Hepatic stellate cell (primary cell): ENCODE measurements at regions not wholly inside any gene's neighbourhood (a gene's known extent, or its start where the extent isn't known, plus 50 kb on each side); places are given as distances from the start of the nearest gene placed in this dataset.

ENCODE experiments used
- DNase-seq: peaks from one replicate; pipeline ENCODE4 v3.0.0; 2011; ENCODE audit warnings: low spot score

DNA sequence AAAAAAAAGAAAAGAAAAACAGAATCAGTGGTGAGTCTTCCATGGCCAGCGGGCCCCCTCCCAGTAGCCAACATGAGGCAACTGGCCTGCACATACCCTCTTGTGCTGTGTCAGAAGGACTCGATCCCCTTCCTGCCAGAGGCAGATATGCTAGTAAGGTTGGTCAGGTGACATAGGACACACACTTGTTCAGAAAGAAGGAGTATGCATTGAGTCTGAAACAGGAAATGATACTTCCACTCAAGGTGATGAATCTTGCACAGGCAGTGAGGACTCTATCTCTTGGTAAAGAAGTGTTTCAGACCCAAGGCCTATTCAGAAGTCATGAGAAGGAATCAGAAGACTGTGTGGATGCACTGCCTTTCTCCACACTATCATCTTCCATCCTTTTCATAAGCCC is 269.7 kb upstream of the FAR2 start:
- no peak for DNase-seq

DNA sequence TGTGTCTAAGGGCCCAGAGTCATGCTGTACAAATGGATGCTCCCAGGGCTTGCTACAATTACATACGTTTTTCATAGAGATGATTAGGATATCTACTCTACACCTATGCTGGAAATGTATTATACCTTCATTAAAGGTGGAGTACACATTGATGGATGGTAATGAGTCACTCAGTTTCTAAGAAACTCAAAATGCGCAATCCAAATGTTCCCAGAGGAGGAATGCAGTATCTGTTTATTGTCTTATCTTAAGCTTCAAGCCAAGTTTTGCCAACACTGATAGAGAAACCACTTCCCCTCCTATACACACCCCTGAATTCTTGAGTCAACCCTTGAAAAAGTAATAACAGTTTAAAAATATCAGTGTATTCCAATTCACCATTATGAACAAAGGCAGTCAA is 266.6 kb upstream of the FAR2 start:
- no peak for DNase-seq

DNA sequence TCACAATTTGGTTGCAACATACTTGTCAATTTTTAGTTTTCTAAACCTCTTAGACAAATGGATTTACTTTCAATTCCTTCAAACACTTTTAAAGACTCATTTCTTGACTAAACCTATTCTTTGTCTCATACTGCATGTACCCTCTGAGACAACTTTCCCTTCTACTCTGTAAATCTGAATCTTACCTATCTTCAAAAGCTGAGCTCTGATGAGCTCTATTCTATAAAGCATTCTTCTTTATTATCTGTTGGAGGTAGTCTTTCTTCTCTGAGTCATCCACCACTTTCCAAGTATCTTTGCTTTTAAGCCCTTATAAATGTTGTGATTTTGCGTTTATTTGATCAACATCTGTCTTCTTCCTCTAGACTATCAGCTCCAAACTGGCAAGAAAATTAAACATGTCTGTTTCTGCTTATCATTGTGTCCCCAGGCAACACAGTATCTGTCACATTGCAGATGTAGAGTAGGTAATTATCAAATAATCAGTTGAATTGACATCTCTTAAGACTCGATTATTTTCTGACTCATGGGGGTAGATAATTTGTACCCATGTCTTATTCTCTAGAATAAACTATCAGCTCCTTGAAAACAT is 265.6 kb upstream of the FAR2 start:
- no peak for DNase-seq

DNA sequence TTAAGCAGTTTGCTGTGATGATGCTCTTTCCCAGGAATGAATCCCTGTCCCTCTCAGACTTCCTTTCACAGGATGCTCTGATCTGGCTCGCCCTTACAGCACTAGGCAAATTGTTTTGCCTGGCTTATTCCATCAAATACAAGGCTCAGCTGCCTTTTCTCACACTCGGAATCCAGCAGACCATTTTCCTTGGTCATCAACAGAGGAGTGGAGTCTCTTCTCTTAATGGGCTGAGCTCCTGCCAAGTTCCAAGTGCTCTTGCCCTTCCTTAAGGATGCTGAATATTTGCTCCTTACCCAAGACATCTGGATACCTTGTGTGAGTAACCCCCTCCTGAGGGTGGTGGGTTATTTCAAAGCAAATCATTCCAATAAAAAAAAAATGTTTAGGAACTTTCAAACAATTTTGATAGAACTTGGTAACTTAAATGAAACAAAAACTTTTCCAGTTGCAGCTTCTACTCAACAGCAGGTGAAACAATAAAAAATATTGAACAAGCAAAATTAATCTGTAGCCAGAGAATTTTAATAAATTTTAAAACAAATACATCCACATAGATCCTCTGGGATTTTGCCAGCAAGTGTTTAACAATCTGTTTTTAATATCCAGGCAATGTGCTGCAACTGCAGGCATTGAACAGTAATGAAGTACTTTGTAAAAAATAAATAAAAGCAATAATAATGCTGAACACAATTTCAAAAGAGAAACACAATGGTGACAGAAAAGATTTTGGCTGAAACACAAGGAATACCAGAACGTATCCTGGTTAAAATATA is 264.0 kb upstream of the FAR2 start:
- no peak for DNase-seq

DNA sequence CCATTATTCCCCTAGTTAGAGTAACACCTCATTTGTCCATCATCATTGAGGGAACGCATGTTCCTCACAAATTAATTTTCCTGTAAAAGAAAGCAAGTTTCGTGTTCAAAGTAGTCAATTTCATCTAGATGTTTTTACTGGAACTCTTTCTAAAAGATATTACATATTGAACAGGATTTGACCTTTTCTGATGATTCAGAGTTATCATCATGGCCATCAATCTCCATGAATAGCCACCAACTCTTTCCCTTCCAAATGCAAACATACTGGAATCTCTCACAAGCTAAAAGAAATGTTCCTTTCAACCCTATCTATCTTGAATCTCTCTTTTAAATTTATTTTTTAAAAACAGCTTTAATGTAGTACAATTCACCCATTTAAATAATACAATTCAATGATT is 263.1 kb upstream of the FAR2 start:
- DNase-seq, result no peak

DNA sequence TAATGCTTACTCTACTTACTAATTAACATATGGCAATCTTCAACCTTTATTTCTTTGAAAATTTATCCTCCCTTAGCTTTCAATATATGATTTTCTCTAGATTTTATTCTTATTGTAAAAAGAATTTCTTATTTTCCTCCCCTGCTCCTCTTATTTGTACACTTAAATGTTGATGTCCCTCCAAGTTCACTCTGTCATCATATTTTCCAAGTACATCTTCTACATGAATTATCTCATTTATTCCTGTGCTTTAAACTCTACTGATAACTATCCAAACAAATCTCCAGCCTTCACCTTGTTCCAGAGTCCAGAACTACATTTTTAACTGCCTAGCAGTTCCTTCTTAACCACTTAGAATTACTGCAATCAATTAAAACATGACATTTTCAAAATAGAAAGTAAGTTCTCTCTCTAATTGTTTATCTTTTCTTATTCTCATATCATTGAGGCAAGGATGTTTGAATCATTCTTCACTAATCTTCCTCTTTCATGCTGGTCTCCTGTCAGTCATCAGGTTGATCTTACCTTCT is 261.6 kb upstream of the FAR2 start:
- no peak for DNase-seq

DNA sequence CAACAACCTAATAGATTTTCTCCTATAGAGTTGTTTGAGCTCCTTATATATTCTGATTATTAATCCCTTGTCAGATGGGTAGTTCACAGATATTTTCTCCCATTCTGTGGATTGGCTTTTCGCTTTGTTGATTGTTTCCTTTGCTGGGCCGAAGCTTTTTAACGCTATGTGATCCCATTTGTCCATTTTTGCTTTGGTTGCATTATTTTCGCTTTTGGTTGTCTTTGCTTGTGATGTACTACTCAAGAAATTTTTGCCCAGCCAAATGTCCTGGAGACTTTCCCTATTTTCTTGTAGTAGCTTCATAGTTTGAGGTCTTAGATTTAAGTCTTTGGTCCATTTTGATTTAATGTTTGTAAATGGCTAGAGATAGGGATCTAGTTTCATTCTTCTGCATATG is 258.4 kb upstream of the FAR2 start:
- DNase-seq, result no peak

DNA sequence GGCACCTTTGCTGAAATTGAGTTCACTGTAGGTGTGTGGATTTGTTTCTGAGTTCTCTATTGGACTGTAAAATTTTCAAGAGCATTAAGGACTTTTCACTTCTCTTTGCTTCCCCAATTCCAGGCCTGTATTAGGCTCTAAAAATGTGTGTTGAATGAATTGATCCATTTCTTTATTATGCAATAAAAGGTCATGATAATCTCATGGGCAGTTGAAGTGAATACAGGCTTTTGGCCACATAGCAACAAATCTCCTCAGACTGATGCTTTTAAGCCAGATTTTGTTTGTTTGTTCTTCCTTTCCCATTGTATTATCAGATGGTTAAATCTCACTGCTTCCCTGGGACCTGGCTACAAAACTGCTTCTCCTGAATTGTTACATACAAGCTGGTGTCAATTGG is 258.0 kb upstream of the FAR2 start:
- no peak for DNase-seq

DNA sequence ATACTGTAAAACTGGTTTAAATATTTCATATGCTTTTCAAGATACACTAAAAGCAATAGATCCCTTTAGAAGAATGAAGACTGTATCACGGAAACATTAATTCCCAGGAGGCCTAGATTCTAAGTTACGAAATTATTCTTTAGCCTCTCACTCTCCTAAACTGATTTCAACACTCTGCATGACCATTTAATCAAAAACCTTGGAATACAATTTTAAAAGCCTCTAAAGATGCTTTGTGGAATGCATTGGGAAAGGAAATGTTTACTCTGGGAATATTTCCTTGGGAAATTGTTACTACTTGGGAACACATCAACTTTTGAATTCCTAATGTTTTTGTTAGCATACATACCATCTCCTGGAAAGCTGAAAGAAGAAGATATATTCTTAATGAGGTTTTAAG is 255.7 kb upstream of the FAR2 start:
- DNase-seq, result no peak

DNA sequence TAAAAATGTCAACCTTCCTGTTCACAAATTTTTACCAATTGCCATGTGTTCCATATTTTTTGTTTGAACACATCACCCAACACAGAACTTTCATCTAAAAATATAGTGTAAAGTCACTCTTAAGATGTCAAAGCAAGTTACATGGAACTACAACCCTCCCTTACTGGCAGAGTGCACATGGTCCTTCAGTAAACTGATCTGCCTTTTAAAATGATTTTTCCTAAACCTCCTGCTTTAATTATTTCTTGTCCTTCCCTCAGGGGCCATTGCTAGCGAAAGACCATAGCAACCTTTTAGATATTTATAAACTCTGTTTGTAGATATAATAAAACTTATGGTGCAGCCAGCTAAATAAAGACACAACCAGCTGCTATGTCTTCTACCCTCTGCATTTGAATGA is 255.2 kb upstream of the FAR2 start:
- DNase-seq, result no peak

DNA sequence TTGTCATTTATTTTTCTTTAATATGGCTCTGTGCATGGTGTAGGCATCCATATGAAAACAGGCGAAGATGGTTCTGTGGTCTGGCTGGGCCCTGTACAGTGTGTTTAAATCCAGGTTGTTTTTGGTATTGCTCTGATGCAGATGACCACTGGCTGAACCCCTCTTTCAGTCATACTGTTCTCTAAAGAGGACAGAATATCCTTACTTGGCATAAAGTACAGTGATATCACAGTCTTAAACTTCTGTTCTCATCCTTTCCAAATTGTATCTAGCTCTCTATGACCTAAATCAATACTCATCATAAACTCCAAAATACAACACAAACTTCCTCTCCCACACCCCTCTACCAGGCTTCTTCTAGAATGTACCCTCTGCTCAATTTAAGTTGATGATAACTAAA is 252.7 kb upstream of the FAR2 start:
- DNase-seq, result no peak

DNA sequence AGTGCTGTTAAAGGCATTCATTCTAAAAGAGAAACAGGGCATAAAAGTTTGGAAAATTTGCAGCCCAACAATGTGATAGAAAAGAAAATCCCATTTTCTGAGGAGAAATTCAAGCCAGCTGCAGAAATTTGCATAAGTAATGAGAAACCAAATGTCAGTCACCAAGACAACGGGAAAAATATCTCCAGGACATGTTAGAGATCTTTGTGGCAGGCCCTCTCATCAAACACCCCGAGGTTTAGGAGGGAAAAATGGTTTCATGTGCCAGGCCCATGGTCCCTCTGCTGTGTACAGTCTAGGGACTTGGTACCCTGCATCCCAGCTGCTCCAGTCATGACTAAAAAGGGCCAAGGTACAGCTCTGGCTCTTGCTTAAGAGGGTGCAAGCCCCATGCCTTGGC is 251.0 kb upstream of the FAR2 start:
- DNase-seq, result no peak

DNA sequence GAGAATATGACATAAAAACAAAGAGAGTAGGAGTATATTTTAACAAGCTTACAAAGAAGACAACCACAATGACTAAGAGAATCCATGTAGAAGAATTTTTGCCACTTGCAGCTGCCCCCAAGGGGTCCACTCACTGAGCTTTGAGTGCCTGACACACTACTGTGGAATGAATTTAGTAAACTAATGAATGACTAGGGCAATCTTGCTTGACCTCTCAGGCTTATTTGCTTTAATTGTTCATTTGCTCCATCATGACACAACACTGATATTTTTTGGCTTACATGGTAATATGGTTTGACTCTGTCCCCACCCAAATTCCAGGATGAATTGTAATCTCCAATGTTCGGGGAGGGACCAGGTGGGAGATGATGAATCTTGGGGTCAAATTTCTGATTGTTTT is 249.1 kb upstream of the FAR2 start:
- peak; percentile 43 for DNase-seq

DNA sequence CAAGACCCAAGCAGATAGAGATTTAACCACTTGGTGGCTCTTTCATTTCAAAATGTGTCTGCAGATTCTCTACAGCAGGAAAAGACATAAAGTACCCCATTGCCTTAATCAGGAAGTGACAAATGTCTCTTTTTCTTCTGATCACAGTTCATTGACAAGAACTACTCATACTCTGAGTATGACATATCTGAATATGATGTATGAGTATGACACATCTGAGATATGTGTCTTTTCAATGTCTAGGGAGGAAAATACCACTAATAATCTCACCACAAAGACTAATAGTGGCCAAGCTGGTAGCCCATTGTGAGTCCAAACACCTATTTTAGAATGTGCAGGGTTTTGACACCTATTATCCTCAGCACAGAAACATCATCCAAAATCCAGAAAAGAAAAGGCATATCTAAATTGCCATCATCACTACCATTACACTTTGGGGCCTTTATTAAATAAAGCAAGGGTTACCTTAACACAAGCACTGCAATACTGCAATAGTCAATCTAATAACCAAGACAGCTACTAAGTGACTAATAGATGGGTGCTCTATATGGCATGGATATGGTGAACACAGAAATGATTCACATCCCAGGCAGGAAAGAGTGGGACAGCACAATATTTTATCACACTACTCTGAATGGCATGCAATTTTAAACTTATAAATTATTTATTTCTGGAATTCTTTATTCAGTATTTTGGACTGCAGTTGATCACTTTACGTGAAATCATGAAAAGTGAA is 243.7 kb upstream of the FAR2 start:
- DNase-seq, result no peak

DNA sequence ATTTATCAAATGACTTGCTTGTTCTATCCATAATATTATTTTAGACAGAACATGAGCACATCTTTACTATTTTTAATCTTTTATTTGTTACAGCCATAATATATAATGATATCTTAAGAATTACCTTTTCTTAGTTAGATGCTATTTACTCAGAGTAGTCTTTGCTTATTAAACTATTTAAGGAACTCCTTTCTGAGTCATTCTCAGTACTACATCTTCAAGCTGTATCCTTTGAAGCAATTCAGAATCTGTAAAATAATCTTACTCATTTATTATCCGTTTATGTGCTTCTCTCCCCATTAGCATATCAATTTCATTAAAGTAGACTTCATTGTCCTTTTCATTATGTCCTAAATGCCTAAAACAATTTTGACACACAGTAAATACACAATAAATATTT is 240.4 kb upstream of the FAR2 start:
- DNase-seq, result no peak

DNA sequence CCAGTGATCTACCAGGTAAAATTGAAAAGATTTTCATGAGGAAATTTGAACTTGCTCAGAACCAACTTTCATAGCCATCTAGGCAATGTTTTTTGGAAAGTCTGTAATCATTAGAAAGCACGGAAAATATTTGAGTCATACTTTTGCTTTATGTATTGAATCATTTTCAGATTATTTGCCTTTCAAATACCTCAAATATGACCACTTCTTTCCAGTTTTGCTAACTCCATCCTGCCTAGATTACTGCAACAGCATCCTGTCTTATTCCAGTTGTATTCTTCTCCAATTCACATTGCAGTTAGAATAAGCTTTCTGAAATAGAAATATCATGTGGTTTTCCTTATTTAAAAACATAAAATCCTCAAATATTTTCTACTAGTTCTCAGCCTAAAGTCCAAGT is 239.8 kb upstream of the FAR2 start:
- DNase-seq, result no peak

DNA sequence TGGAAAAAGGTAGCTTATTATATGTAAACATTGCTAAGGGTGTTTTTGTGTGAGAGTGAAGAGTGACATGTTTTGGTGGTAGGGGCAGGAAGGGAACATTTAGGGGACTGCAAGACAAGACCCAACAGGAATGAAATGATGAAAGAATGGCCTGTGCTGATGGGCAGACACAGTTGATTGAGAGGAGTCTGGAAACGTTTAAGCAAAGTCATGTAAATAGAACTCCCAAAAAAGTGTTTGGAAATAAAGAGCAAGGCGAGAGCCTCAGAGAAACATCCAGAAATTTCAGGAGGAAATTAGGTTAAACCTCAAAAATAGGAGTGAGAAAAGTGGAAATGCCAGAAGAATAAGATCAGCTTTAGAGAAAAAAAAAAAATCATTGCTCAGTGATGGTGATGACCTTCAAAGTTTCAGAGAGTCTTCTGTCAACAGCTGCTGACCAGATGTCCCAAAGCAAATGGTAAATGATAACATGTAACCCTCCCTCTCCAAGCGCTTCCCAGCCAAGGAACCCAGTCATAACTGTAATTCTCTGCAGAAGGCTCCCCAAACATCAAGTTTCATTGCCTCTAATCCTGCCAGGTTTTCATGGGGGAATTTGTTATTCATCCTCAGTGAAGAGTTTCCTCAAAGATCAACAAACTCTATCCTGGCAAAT is 223.2 kb upstream of the FAR2 start:
- DNase-seq, result no peak

DNA sequence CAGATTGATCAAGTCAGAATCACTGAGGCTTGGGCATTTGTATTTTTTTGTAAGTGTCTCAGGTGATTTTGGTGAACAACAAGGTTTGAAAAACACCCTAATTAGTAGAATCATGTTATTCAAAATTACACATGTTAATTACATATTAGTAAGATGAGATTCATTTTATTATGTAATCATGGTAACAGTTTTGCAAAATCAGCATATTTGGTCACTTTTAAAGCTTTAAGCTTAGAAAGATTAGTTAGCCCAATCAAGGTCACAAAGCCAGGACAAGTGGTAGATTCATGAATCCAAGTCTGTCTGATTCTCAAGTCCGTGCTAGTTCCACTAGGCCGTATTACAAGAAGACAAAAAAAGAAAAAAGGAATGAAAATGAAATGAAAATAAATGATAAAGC is 218.4 kb upstream of the FAR2 start:
- DNase-seq, result no peak

DNA sequence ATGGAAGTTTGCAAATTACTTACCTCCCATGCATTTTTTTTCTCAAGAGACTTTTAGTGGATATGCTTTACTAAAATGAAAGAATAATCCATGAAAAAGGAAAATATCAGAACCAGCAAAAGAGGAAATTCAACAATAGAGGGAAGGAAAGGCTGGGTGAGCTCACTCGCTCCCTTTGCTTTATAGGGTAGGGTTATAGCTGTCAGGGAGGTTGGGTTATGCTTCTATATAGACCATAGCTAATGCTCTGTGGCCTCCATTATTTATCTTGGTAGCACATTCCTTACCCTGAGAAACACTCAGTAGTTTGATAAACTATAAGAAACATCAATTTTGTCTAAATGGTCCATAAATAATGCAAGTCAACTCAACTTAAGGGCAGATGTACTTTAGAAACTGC is 215.9 kb upstream of the FAR2 start:
- DNase-seq, result no peak

DNA sequence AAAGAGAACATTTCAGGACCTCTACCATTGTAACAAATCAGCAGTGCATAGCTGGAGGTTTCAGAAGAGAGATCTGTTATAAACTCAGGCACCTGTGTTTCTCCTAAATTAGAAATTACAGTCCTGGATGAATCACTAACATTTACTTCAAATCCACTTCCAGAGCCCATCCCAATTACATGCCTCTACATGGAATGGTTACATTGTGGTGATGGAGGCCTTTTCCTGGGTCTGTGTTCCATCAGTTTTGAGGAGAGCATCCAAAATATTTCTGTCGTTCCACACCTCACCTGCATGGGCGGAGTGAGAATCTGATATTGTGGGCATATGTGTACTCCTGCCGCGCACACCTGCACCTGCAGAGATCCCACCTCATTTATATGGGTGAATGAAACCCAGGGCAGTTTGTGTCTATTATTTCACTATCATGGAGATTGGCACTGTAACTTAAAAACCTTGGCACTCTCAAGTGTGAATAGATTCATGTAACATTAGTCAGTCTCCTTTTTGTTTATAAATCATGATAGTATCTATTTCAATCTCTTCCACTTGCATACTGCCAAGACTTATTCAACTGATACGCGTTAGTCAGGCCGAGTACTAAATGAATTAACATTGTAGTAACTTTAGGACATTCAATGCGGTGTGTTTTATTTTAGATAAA is 215.1 kb upstream of the FAR2 start:
- DNase-seq, result no peak

DNA sequence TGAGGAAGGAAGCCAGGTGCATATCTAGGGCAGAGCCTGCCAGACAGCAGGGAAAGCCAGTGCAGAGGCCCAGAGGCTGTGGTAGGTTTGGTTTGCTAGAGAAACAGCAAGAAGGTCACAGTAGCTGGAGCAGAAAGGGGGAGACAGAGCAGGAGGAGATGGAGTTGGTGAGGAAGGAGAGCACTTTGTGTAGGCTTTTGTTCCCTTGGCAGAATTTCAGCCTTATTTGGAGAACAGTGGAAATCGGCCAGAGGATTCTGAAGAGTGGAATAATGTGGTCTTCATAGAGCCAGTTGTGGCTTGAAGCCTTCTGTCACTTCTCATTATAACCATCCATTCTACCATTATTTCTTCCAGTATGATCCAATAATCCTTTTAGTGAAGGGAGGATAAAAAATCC is 212.9 kb upstream of the FAR2 start:
- no peak for DNase-seq

DNA sequence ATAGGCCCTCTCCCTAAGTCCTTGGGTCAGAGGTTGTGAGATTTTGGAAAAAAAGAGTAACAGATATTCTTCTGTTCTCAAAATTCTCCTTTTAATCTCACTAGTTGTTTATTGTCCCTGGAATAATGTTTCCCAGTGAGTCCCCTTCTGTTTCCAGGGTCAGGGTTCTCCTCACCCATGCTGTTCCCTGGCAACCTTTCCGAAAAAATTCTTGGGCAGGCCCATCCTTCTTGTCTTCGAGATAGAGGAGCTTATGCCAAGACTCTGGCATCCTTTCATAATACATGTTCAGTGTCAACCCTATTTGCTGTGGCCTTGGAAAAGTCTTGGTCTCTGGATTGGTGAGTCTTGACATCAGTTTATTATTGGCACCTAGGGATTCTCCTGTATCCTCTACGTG is 212.4 kb upstream of the FAR2 start:
- no peak for DNase-seq
